ENCODE measurements at regions not wholly inside any gene's neighbourhood (a gene's known extent, or its start where the extent isn't known, plus 50 kb on each side); places are given as distances from the start of the nearest gene placed in this dataset.

GRCh38 chr19:34852669-34853068 lies 74.0 kb upstream of the ZNF30 start:
- DNase-seq (ENCODE audit: low spot score), result no peak
- intact Hi-C loops (cut with DNase I), result no loop called here
- Histone ChIP-seq H3K4me1 (replicated peaks) (no peaks in the 10 kb centered on the region), H3K9me3 (no peaks in the 10 kb centered on the region), H3K36me3 (no peaks in the 10 kb centered on the region), H3K27me3 (replicated peaks; ENCODE audit: insufficient read depth) (no peaks in the 10 kb centered on the region), H3K4me3 (no peak overlapping the region), H3K27ac (no peak overlapping the region)
- TF ChIP-seq CTCF (IDR thresholded peaks at IDR 0.05) (no peak), POLR2AphosphoS5 (IDR thresholded peaks at IDR 0.05) (no peak)
- WGBS, result 58% methylated on average over 5 of the region's 5 CpGs

- intact Hi-C loops (cut with DNase I), result no loop called here
- no peaks in the 10 kb centered on the region for H3K4me1 ChIP-seq (replicated peaks)
- H3K27ac ChIP-seq, result no peak overlapping the region
- no peak overlapping the region for H3K4me3 ChIP-seq
- no peaks in the 10 kb centered on the region for H3K36me3 ChIP-seq
- no peaks in the 10 kb centered on the region for H3K9me3 ChIP-seq
- TF ChIP-seq CTCF (IDR thresholded peaks at IDR 0.05) (no peak), POLR2AphosphoS5 (IDR thresholded peaks at IDR 0.05) (no peak), POLR2A (IDR thresholded peaks at IDR 0.05) (no peak)
- no peaks in the 10 kb centered on the region for H3K27me3 ChIP-seq (replicated peaks; ENCODE audit: insufficient read depth)
- WGBS, result 74% methylated on average over 11 of the region's 11 CpGs
- DNase-seq (ENCODE audit: low spot score), result no peak
Observed at GRCh38 chr19:34851277-34851804, 75.4 kb upstream of the ZNF30 start.

- TF ChIP-seq POLR2AphosphoS5 (IDR thresholded peaks at IDR 0.05) (no peak), CTCF (IDR thresholded peaks at IDR 0.05) (no peak), POLR2A (IDR thresholded peaks at IDR 0.05) (no peak)
- H3K4me1 ChIP-seq (replicated peaks), result no peaks in the 10 kb centered on the region
- no peaks in the 10 kb centered on the region for H3K27me3 ChIP-seq (replicated peaks; ENCODE audit: insufficient read depth)
- H3K4me3 ChIP-seq, result no peak overlapping the region
- no peaks in the 10 kb centered on the region for H3K36me3 ChIP-seq
- DNase-seq (ENCODE audit: low spot score), result no peak
- no peak overlapping the region for H3K27ac ChIP-seq
- intact Hi-C loops (cut with DNase I), result no loop called here
- no peaks in the 10 kb centered on the region for H3K9me3 ChIP-seq
- WGBS, result 87% methylated on average over 6 of the region's 6 CpGs
Observed at GRCh38 chr19:34847393-34847792, 74.4 kb upstream of the ZNF599 start.

GRCh38 chr19:34844277-34844676 lies 71.3 kb upstream of the ZNF599 start:
- Histone ChIP-seq H3K27ac (no peak overlapping the region), H3K27me3 (replicated peaks; ENCODE audit: insufficient read depth) (no peaks in the 10 kb centered on the region), H3K36me3 (no peaks in the 10 kb centered on the region), H3K4me1 (replicated peaks) (no peaks in the 10 kb centered on the region), H3K4me3 (no peak overlapping the region), H3K9me3 (no peaks in the 10 kb centered on the region)
- DNase-seq (ENCODE audit: low spot score), result no peak
- TF ChIP-seq POLR2A (IDR thresholded peaks at IDR 0.05) (no peak), CTCF (IDR thresholded peaks at IDR 0.05) (no peak), POLR2AphosphoS5 (IDR thresholded peaks at IDR 0.05) (no peak)
- 82% methylated on average over 5 of the region's 5 CpGs for WGBS
- intact Hi-C loops (cut with DNase I), result no loop called here

GRCh38 chr19:34841780-34842179 lies 68.8 kb upstream of the ZNF599 start:
- WGBS, result 79% methylated on average over 10 of the region's 10 CpGs

More at GRCh38 chr19:34841780-34842179, 68.8 kb upstream of the ZNF599 start:
- no peak overlapping the region for H3K27ac ChIP-seq
- TF ChIP-seq CTCF (IDR thresholded peaks at IDR 0.05) (no peak), POLR2A (IDR thresholded peaks at IDR 0.05) (no peak)
- intact Hi-C loops (cut with DNase I), result no loop called here
- no peaks in the 10 kb centered on the region for H3K36me3 ChIP-seq
- DNase-seq (ENCODE audit: low spot score), result no peak
- H3K27me3 ChIP-seq (replicated peaks; ENCODE audit: insufficient read depth), result no peaks in the 10 kb centered on the region
- peaks cover 7% of the 10 kb centered on the region for H3K4me1 ChIP-seq (replicated peaks)
- no peaks in the 10 kb centered on the region for H3K9me3 ChIP-seq
- no peak overlapping the region for H3K4me3 ChIP-seq
